ENCODE measurements at regions not wholly inside any gene's neighbourhood (a gene's known extent, or its start where the extent isn't known, plus 50 kb on each side); places are given as distances from the start of the nearest gene placed in this dataset.

GRCh38 chr4:35300996-35301774 is 943.1 kb downstream of the ARAP2 start:
- no peak for DNase-seq
- WGBS (ENCODE audit: insufficient coverage, low coverage, low lambda C conversion rate, missing lambda C conversion rate): 44% methylated on average over 11 of the region's 11 CpGs

GRCh38 chr4:35315419-35315818 is 928.9 kb downstream of the ARAP2 start:
- no peaks in the 10 kb centered on the region for H3K36me3 ChIP-seq
- ATAC-seq (no peak), DNase-seq (no peak)
- intact Hi-C loops (cut with DNase I): no loop called here
- H3K27me3 ChIP-seq: no peaks in the 10 kb centered on the region
- no peak overlapping the region for H3K4me3 ChIP-seq
- no peak for TF ChIP-seq POLR2A (IDR thresholded peaks at IDR 0.05)
- H3K27ac ChIP-seq: no peak overlapping the region
- no peaks in the 10 kb centered on the region for H3K9me3 ChIP-seq
- no peaks in the 10 kb centered on the region for H3K4me1 ChIP-seq

More at GRCh38 chr4:35300996-35301774, 943.1 kb downstream of the ARAP2 start:
- no peak for ATAC-seq
- H3K9me3 ChIP-seq: no peaks in the 10 kb centered on the region
- H3K36me3 ChIP-seq: no peaks in the 10 kb centered on the region
- H3K27ac ChIP-seq: no peak overlapping the region
- H3K27me3 ChIP-seq: no peaks in the 10 kb centered on the region
- H3K4me1 ChIP-seq: no peaks in the 10 kb centered on the region
- intact Hi-C loops (cut with DNase I): no loop called here
- no peak overlapping the region for H3K4me3 ChIP-seq
- no peak for TF ChIP-seq POLR2A (IDR thresholded peaks at IDR 0.05)
- TF ChIP-seq CTCF (IDR thresholded peaks at IDR 0.05): no peak

- Histone ChIP-seq H3K9me3 (no peaks in the 10 kb centered on the region), H3K27me3 (no peaks in the 10 kb centered on the region), H3K27ac (no peak overlapping the region), H3K36me3 (no peaks in the 10 kb centered on the region), H3K4me3 (no peak overlapping the region), H3K4me1 (no peaks in the 10 kb centered on the region)
- no peak for ATAC-seq
- TF ChIP-seq POLR2A (IDR thresholded peaks at IDR 0.05) (no peak), CTCF (IDR thresholded peaks at IDR 0.05) (no peak)
- intact Hi-C loops (cut with DNase I): no loop called here
- no peak for DNase-seq
- WGBS (ENCODE audit: insufficient coverage, low coverage, low lambda C conversion rate, missing lambda C conversion rate): 29% methylated on average over 5 of the region's 5 CpGs
These were observed 918.3 kb downstream of the ARAP2 start for GRCh38 chr4:35325908-35326453.

GRCh38 chr4:35342833-35343232 is 901.5 kb downstream of the ARAP2 start:
- Histone ChIP-seq H3K9me3 (no peaks in the 10 kb centered on the region), H3K27ac (no peak overlapping the region), H3K27me3 (no peaks in the 10 kb centered on the region), H3K36me3 (no peaks in the 10 kb centered on the region), H3K4me1 (no peaks in the 10 kb centered on the region), H3K4me3 (no peak overlapping the region)
- TF ChIP-seq CTCF (IDR thresholded peaks at IDR 0.05) (no peak), POLR2A (IDR thresholded peaks at IDR 0.05) (no peak)
- 0% methylated on average over 1 of the region's 2 CpGs for WGBS (ENCODE audit: insufficient coverage, low coverage, low lambda C conversion rate, missing lambda C conversion rate)
- ATAC-seq: no peak
- DNase-seq: no peak
- intact Hi-C loops (cut with DNase I): no loop called here

- H3K27ac ChIP-seq: no peak overlapping the region
- intact Hi-C loops (cut with DNase I): no loop called here
- H3K9me3 ChIP-seq: no peaks in the 10 kb centered on the region
- ATAC-seq: no peak
- no peaks in the 10 kb centered on the region for H3K4me1 ChIP-seq
- WGBS (ENCODE audit: insufficient coverage, low coverage, low lambda C conversion rate, missing lambda C conversion rate): 50% methylated on average over 2 of the region's 2 CpGs
- no peak for DNase-seq
- H3K4me3 ChIP-seq: no peak overlapping the region
- no peaks in the 10 kb centered on the region for H3K36me3 ChIP-seq
- TF ChIP-seq POLR2A (IDR thresholded peaks at IDR 0.05) (no peak), CTCF (IDR thresholded peaks at IDR 0.05) (no peak)
- no peaks in the 10 kb centered on the region for H3K27me3 ChIP-seq
These were observed 897.0 kb downstream of the ARAP2 start for GRCh38 chr4:35347276-35347675.

All from right lobe of liver (tissue), 6 donors.